HL-60 (cell line): ENCODE measurements at regions not wholly inside any gene's neighbourhood (a gene's known extent, or its start where the extent isn't known, plus 50 kb on each side); places are given as distances from the start of the nearest gene placed in this dataset.

Source experiments
- CTCF ChIP-seq: IDR thresholded peaks from one replicate; pipeline ENCODE4 v1.5.1; 2011; ENCODE audit warnings: low read length, control low read depth, inconsistent platforms; ENCODE audit not compliant: insufficient read depth
- GABPA ChIP-seq: IDR thresholded peaks from 2 replicates; pipeline ENCODE4 v1.6.1; 2012; ENCODE audit warnings: low read depth
- POLR2AphosphoS5 ChIP-seq: IDR thresholded peaks from 2 replicates; pipeline ENCODE4 v1.6.1; 2012; ENCODE audit warnings: low read depth
- SPI1 ChIP-seq: IDR thresholded peaks from 2 replicates; pipeline ENCODE4 v1.6.1; 2012; ENCODE audit warnings: low read depth, mild to moderate bottlenecking, borderline replicate concordance
- TF ChIP-seq, protein P1 (sequence below): IDR thresholded peaks from 2 replicates; pipeline ENCODE4 v1.6.1; 2012; ENCODE audit warnings: low read depth; ENCODE audit not compliant: insufficient replicate concordance

DNA sequence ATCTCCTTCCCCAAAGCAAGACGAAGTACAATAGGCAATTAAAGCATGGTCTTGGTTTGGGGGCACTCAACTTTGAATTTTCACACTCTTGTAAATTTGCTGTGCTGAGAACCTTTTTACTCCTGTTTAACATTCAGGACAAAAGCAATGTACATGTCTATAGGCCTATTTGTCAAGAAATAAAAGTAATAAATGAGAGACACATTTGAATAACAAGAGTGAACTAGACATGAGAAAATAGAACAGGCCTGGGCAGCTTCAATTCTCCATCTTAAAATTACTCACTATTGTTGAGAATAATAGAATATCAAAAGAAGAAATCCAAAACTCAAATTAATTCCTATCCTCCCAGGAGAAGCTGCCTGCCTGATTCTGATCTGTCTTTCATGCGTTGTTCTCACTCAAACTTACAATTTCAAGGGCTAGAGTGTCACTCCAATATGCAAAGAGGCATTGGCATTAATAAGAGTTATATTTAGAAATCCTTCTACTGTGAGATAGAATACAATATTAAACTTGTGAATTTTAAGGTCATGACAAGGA is 192.9 kb upstream of the CCNG1 start:
- TF ChIP-seq CTCF (no peak), POLR2AphosphoS5 (no peak), SPI1 (no peak), GABPA (no peak)
- TF ChIP-seq, protein P1, sequence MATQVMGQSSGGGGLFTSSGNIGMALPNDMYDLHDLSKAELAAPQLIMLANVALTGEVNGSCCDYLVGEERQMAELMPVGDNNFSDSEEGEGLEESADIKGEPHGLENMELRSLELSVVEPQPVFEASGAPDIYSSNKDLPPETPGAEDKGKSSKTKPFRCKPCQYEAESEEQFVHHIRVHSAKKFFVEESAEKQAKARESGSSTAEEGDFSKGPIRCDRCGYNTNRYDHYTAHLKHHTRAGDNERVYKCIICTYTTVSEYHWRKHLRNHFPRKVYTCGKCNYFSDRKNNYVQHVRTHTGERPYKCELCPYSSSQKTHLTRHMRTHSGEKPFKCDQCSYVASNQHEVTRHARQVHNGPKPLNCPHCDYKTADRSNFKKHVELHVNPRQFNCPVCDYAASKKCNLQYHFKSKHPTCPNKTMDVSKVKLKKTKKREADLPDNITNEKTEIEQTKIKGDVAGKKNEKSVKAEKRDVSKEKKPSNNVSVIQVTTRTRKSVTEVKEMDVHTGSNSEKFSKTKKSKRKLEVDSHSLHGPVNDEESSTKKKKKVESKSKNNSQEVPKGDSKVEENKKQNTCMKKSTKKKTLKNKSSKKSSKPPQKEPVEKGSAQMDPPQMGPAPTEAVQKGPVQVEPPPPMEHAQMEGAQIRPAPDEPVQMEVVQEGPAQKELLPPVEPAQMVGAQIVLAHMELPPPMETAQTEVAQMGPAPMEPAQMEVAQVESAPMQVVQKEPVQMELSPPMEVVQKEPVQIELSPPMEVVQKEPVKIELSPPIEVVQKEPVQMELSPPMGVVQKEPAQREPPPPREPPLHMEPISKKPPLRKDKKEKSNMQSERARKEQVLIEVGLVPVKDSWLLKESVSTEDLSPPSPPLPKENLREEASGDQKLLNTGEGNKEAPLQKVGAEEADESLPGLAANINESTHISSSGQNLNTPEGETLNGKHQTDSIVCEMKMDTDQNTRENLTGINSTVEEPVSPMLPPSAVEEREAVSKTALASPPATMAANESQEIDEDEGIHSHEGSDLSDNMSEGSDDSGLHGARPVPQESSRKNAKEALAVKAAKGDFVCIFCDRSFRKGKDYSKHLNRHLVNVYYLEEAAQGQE, result no peak
